ENCODE measurements at regions not wholly inside any gene's neighbourhood (a gene's known extent, or its start where the extent isn't known, plus 50 kb on each side); places are given as distances from the start of the nearest gene placed in this dataset.

DNA sequence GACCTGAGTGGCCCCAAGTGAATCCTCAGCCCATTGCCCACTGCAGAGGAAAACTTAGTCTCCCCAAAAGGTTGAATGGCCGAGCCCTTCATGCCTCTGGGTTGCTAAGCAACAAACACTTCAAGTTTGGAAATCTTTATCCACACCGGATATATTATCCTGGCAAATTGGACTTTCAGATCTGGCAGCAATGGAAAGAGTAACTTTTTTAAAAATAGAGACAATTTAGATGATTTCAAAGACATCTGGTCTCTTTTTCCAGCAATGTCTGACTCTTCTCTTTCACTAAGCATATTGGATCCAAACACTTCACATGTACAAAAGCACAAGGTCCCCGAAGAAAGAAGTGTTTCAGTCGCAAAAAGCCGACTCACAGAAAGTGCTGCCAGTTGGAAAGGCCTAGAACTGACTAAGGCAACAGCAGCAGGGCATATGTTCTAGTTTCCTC lies 505.3 kb downstream of the SOX6 start:
- WGBS, 4 donors: 36 to 58% (median 46%) methylated on average over 5 of the region's 5 CpGs
- intact Hi-C loops (cut with DNase I): loop anchor here in 1 of 10 donors (10.0 kb wide), 1 partner anchor 764 kb away; no protein-coding TSS in a partner anchor
- H3K36me3 ChIP-seq: no peaks in the 10 kb centered on the region

DNA sequence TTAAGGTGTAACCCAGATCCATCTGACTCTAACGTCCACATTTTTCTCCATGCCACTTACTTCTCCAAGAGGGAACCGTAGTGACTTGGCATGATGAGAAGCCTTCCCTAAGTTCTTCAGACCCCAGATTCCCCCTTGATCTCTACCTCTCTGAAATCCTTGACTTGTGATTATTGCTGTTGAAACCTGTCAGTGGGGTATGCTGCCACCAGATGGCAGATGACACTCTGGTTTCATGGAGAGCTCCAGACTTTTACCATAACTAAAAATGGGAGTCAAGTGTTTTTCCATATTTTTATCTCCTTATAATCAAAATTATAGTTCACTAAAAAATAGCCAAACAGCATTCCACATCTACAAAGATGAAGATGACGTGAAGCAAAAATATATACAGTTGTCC lies 504.2 kb downstream of the SOX6 start:
- DNase-seq (peak in 1 of 5 donors; percentile 29), ATAC-seq (no peak)

More for the DNA sequence above, 505.3 kb downstream of the SOX6 start:
- ATAC-seq (peak; percentile 29 to 65 (median 53)), DNase-seq (no peak)
- no peaks in the 10 kb centered on the region for H3K9me3 ChIP-seq
- peak overlapping the region in 10 of 12 donors; percentile 10 to 73 (median 52) for H3K27ac ChIP-seq
- peaks cover 0 to 28% (median 13%) of the 10 kb centered on the region in 12 donors for H3K4me1 ChIP-seq
- TF ChIP-seq, protein P1, sequence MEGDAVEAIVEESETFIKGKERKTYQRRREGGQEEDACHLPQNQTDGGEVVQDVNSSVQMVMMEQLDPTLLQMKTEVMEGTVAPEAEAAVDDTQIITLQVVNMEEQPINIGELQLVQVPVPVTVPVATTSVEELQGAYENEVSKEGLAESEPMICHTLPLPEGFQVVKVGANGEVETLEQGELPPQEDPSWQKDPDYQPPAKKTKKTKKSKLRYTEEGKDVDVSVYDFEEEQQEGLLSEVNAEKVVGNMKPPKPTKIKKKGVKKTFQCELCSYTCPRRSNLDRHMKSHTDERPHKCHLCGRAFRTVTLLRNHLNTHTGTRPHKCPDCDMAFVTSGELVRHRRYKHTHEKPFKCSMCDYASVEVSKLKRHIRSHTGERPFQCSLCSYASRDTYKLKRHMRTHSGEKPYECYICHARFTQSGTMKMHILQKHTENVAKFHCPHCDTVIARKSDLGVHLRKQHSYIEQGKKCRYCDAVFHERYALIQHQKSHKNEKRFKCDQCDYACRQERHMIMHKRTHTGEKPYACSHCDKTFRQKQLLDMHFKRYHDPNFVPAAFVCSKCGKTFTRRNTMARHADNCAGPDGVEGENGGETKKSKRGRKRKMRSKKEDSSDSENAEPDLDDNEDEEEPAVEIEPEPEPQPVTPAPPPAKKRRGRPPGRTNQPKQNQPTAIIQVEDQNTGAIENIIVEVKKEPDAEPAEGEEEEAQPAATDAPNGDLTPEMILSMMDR (IDR thresholded peaks at IDR 0.05): no peak
- no peak for TF ChIP-seq POLR2A (IDR thresholded peaks at IDR 0.05)
- H3K27me3 ChIP-seq: no peaks in the 10 kb centered on the region
- no peak overlapping the region for H3K4me3 ChIP-seq

DNA sequence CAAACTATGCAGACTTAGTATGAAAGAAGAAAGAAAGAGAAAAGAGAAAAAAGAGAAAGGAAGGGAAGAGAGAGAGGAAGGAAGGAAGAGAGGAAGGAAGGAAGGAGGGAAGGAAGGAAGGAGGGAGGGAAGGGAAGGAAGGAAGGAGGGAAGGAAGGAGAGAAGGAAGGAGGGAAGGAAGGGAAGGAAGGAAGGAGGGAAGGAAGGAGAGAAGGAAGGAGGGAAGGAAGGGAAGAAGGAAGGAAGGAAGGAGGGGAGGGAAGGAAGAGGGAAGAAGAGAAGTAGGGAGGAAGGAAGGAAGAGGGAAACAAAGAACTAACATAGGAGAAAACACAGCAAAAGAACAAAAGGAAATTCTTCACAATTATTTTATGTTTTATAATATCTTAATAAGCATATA lies 502.1 kb downstream of the SOX6 start:
- Histone ChIP-seq H3K9me3 (no peaks in the 10 kb centered on the region), H3K36me3 (no peaks in the 10 kb centered on the region), H3K4me3 (no peak overlapping the region), H3K27me3 (no peaks in the 10 kb centered on the region), H3K27ac (no peak overlapping the region), H3K4me1 (peaks cover 0 to 26% (median 12%) of the 10 kb centered on the region in 12 donors)
- DNase-seq (no peak), ATAC-seq (no peak)
- TF ChIP-seq, protein P1 (IDR thresholded peaks at IDR 0.05): no peak
- TF ChIP-seq POLR2A (IDR thresholded peaks at IDR 0.05): no peak
- intact Hi-C loops (cut with DNase I): loop anchor here in 1 of 10 donors (10.0 kb wide), 1 partner anchor 761 kb away; no protein-coding TSS in a partner anchor

More for the DNA sequence above, 504.2 kb downstream of the SOX6 start:
- no peak overlapping the region for H3K4me3 ChIP-seq
- no peaks in the 10 kb centered on the region for H3K27me3 ChIP-seq
- intact Hi-C loops (cut with DNase I): loop anchor here in 1 of 10 donors (10.0 kb wide), 1 partner anchor 763 kb away; no protein-coding TSS in a partner anchor
- peaks cover 0 to 28% (median 13%) of the 10 kb centered on the region in 12 donors for H3K4me1 ChIP-seq
- 63 to 74% (median 70%) methylated on average over 3 of the region's 3 CpGs for WGBS, 4 donors
- no peaks in the 10 kb centered on the region for H3K9me3 ChIP-seq
- no peaks in the 10 kb centered on the region for H3K36me3 ChIP-seq
- H3K27ac ChIP-seq: no peak overlapping the region
- TF ChIP-seq, protein P1 (IDR thresholded peaks at IDR 0.05): peak in 11 of 12 donors; percentile 17 to 59 (median 41)
- no peak for TF ChIP-seq POLR2A (IDR thresholded peaks at IDR 0.05)

DNA sequence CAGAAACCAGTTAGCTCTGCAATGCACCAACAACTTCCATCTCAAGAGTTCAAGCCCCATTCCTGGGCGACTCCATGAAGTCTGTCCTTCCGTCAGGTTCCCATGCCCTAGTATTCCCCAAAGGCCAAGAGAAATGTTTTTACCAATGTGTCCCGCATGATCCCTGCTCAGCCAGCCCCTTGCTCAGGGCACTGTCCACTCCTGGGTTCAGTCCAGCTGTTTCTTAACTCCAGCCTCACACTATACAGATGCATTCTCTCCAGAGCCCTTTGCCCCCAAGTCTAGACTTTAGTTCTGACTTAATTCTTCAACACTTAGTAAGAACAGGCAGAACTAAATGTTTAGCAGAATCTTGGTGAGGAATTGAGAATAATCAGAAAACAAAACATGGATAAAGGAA lies 497.5 kb downstream of the SOX6 start:
- ATAC-seq: peak in 1 of 4 donors; percentile 33
- DNase-seq: no peak
- H3K36me3 ChIP-seq: no peaks in the 10 kb centered on the region
- H3K4me1 ChIP-seq: peaks cover 0 to 7% (median 0%) of the 10 kb centered on the region in 12 donors
- TF ChIP-seq, protein P1 (IDR thresholded peaks at IDR 0.05): no peak
- TF ChIP-seq POLR2A (IDR thresholded peaks at IDR 0.05): no peak
- H3K27me3 ChIP-seq: no peaks in the 10 kb centered on the region
- H3K9me3 ChIP-seq: no peaks in the 10 kb centered on the region
- intact Hi-C loops (cut with DNase I): loop anchor here in 1 of 10 donors (10.0 kb wide), 1 partner anchor 756 kb away; no protein-coding TSS in a partner anchor
- WGBS, 4 donors: 80 to 91% (median 83%) methylated on average over 3 of the region's 3 CpGs
- no peak overlapping the region for H3K4me3 ChIP-seq
- no peak overlapping the region for H3K27ac ChIP-seq
